Ovary (tissue), 7 donors: ENCODE measurements at regions not wholly inside any gene's neighbourhood (a gene's known extent, or its start where the extent isn't known, plus 50 kb on each side); places are given as distances from the start of the nearest gene placed in this dataset.

Source experiments
- DNase-seq, 5 donors: peaks; one replicate each; pipeline ENCODE4 v3.0.0-alpha.2; 2019 to 2020
- H3K27ac ChIP-seq, 2 donors: fragments of 200-600 bp; one replicate each; pipeline versions ENCODE4 v1.5.1 to v1.8.0; 2019 to 2022
- H3K27me3 ChIP-seq: fragments of 200-600 bp; one replicate; pipeline ENCODE4 v1.8.0; 2022
- H3K36me3 ChIP-seq: fragments of 200-600 bp; sonication (generic); one replicate; pipeline ENCODE4 v1.5.1; 2019
- H3K4me1 ChIP-seq: one replicate; pipeline ENCODE4 v1.8.1; 2013; ENCODE audit warnings: mild to moderate bottlenecking, moderate library complexity; ENCODE audit not compliant: insufficient read depth
- H3K4me3 ChIP-seq: fragments of 200-600 bp; sonication (generic); one replicate; pipeline ENCODE4 v1.5.1; 2017
- H3K9me3 ChIP-seq, 2 donors: fragments of 200-600 bp in 1 of 2; sonication (generic) in 1 of 2; one replicate each; pipeline versions ENCODE4 v1.5.1 to v1.8.1; 2013 to 2019; ENCODE audit warnings: mild to moderate bottlenecking in 1 of 2, moderate library complexity in 1 of 2
- CTCF ChIP-seq, 3 donors: fragments of 450-650 bp in 2 of 3; fragments of 200-600 bp in 1 of 3; IDR thresholded peaks; one replicate each; pipeline versions ENCODE4 v1.5.1 to v1.8.0; 2016 to 2022; ENCODE audit warnings: antibody characterized with exemption in 3 of 3, mild to moderate bottlenecking in 1 of 3
- EP300 ChIP-seq: sonication (generic); formaldehyde crosslinking; IDR thresholded peaks from one replicate; pipeline ENCODE4 v1.6.1; 2017; ENCODE audit warnings: antibody characterized with exemption
- POLR2A ChIP-seq: fragments of 450-650 bp; IDR thresholded peaks from one replicate; pipeline ENCODE4 v1.6.1; 2017; ENCODE audit warnings: antibody characterized with exemption, mild to moderate bottlenecking, moderate library complexity
- WGBS, 3 donors: extraction: QIAGEN DNeasy Blood & Tissue Kit in 1 of 3; methylation state at CpG; one replicate each; pipeline versions ENCODE4 v1.1.5 to v1.1.7; 2013 to 2017; 5-methylcytosine and 5-hydroxymethylcytosine counted together
- intact Hi-C, 4 donors: fragments of 100-400 bp; cut with DNase I; formaldehyde crosslinking; loops; one replicate each; pipeline versions ENCODE4 v1.11.0 to v1.15.1; 2022 to 2023
- donor health status: DM: no; HTN: no; CAD: no; lungs with moderate emphysema.
- donor health status: DM: no; HTN: no; CAD: no.
- donor health status: Bipolar disorder and iron deficiency.
- donor health status: DM: no; HTN: no; CAD: no.
- donor health status: DM: yes; HTN: yes; CAD: no.

GRCh38 chr2:9681427-9681817 lies 50.6 kb upstream of the YWHAQ start:
- WGBS, 3 donors, result 89 to 90% (median 89%) methylated on average over 7 of the region's 7 CpGs
- TF ChIP-seq EP300, result no peak
- TF ChIP-seq CTCF (IDR thresholded peaks at IDR 0.05), result no peak
- no peak for TF ChIP-seq POLR2A

GRCh38 chr2:9685637-9686036 lies 54.8 kb upstream of the YWHAQ start:
- Histone ChIP-seq H3K4me1 (no peaks in the 10 kb centered on the region), H3K36me3 (no peaks in the 10 kb centered on the region), H3K4me3 (no peak overlapping the region), H3K27me3 (no peaks in the 10 kb centered on the region), H3K9me3 (no peaks in the 10 kb centered on the region), H3K27ac (no peak overlapping the region)
- no peak for TF ChIP-seq EP300
- TF ChIP-seq POLR2A, result no peak
- TF ChIP-seq CTCF (IDR thresholded peaks at IDR 0.05), result no peak
- intact Hi-C loops, result no loop called here
- DNase-seq, result no peak
- WGBS, 3 donors, result 90 to 95% (median 91%) methylated on average over 4 of the region's 4 CpGs

More at GRCh38 chr2:9681427-9681817, 50.6 kb upstream of the YWHAQ start:
- H3K27me3 ChIP-seq, result no peaks in the 10 kb centered on the region
- H3K4me1 ChIP-seq, result no peaks in the 10 kb centered on the region
- no peaks in the 10 kb centered on the region for H3K36me3 ChIP-seq
- H3K4me3 ChIP-seq, result no peak overlapping the region
- H3K27ac ChIP-seq, result no peak overlapping the region
- no peak for DNase-seq
- intact Hi-C loops, result no loop called here
- no peaks in the 10 kb centered on the region for H3K9me3 ChIP-seq

DNA sequence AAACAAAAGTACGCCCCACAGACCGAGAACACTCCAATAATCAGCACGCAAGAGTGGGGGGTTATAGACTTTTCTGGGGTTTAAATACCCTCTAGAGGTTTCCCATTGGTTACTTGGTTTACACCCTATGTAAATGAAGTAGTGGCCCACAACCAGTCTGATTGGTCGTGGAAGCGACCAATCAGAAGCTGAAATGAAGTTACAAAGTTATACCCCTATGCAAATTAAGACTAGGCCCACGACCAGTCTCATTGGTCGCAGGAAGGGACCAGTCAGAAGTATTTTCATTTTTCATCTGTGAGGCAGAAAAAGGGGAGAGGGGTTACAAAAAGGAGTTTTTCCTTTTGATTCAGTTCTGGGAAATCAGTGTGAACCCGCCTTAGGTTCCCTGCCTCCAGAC lies 55.3 kb upstream of the YWHAQ start:
- H3K4me3 ChIP-seq, result no peak overlapping the region
- H3K9me3 ChIP-seq, result no peaks in the 10 kb centered on the region
- TF ChIP-seq CTCF (IDR thresholded peaks at IDR 0.05), result no peak
- H3K4me1 ChIP-seq, result no peaks in the 10 kb centered on the region
- no peak for DNase-seq
- WGBS, 3 donors, result 82 to 94% (median 88%) methylated on average over 8 of the region's 8 CpGs
- no peaks in the 10 kb centered on the region for H3K36me3 ChIP-seq
- no peaks in the 10 kb centered on the region for H3K27me3 ChIP-seq
- intact Hi-C loops, result no loop called here
- no peak overlapping the region for H3K27ac ChIP-seq

DNA sequence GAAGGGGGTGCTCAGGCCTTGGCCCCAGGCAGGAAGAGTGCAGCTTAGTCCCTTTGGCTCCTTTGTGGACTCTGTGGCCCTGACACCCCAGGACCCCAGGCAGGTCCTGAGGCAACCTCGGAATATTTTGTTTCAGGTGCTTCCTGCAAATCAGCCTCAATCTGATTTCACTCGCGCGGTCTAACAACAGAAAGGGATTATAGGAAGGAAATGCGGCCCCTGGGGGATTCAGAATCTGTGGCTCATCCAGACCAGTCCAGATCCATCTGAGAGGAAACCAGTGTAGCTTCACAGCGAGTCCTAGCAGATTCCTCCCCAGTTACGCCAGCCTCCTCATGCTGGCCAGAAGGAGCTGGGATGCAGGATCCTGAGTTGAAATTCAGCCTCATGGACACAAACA lies 59.5 kb upstream of the YWHAQ start:
- DNase-seq, result no peak
- intact Hi-C loops, result no loop called here

More for the DNA sequence above, 59.5 kb upstream of the YWHAQ start:
- Histone ChIP-seq H3K9me3 (no peaks in the 10 kb centered on the region), H3K27ac (no peak overlapping the region), H3K4me3 (no peak overlapping the region), H3K27me3 (no peaks in the 10 kb centered on the region), H3K4me1 (no peaks in the 10 kb centered on the region), H3K36me3 (no peaks in the 10 kb centered on the region)
- WGBS, 3 donors, result 87 to 89% (median 89%) methylated on average over 7 of the region's 7 CpGs
- TF ChIP-seq POLR2A (no peak), CTCF (IDR thresholded peaks at IDR 0.05) (no peak), EP300 (no peak)
